ENCODE measurements at regions not wholly inside any gene's neighbourhood (a gene's known extent, or its start where the extent isn't known, plus 50 kb on each side); places are given as distances from the start of the nearest gene placed in this dataset.
"Not testable (repeated sequence)": the region's sequence is repeated elsewhere in the genome, so short reads cannot be mapped to it uniquely, and the experiment has no call there.

DNA sequence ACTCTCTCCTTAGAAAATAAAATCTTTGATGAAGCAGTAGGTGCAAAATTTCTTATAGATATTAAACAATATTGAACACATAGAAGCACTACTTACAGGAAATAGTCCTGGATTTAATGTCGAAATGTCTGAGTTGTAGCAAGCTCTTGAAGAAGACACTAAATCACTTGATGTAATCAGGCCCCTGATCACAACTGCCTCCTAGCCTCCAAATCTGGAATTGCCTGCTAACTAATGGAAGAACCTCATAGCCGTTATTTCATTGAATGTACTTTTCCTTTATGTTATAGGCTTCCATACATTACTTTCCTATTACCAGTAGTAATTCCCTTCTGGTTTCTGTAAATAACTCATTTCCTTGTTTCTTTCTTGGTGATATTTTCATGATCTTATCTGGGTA, 675.7 kb upstream of the CHRM3 start:
- DNase-seq: no peak
- TF ChIP-seq POLR2A (IDR thresholded peaks at IDR 0.05): no peak
- TF ChIP-seq, protein P1, sequence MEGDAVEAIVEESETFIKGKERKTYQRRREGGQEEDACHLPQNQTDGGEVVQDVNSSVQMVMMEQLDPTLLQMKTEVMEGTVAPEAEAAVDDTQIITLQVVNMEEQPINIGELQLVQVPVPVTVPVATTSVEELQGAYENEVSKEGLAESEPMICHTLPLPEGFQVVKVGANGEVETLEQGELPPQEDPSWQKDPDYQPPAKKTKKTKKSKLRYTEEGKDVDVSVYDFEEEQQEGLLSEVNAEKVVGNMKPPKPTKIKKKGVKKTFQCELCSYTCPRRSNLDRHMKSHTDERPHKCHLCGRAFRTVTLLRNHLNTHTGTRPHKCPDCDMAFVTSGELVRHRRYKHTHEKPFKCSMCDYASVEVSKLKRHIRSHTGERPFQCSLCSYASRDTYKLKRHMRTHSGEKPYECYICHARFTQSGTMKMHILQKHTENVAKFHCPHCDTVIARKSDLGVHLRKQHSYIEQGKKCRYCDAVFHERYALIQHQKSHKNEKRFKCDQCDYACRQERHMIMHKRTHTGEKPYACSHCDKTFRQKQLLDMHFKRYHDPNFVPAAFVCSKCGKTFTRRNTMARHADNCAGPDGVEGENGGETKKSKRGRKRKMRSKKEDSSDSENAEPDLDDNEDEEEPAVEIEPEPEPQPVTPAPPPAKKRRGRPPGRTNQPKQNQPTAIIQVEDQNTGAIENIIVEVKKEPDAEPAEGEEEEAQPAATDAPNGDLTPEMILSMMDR (IDR thresholded peaks at IDR 0.05): no peak
- Histone ChIP-seq H3K36me3 (no peaks in the 10 kb centered on the region), H3K27me3 (no peaks in the 10 kb centered on the region), H3K4me1 (no peaks in the 10 kb centered on the region), H3K9me3 (no peaks in the 10 kb centered on the region), H3K4me3 (no peak overlapping the region), H3K27ac (no peak overlapping the region)

DNA sequence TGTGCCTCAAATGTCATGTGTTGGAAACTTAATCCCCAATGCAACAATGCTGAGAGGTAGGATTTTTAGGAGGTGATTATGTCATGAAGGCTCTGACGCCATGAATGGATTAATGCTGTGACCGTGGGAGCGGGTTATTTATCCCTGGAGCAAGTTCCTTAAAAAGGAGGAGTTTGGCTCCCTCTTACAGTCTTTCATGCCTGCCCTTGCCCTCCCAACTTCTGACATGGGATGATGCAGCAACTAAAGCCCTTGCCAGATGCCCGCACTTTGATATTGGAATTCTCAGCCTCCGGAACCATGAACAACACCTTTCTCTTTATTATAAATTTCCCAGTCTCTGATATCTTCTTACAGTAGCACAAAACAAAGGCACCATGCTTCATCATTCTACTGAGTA, 685.3 kb upstream of the CHRM3 start:
- no peak overlapping the region for H3K4me3 ChIP-seq
- TF ChIP-seq, protein P1 (IDR thresholded peaks at IDR 0.05): no peak
- TF ChIP-seq POLR2A (IDR thresholded peaks at IDR 0.05): no peak
- no peak overlapping the region for H3K27ac ChIP-seq
- no peak for DNase-seq
- H3K4me1 ChIP-seq: no peaks in the 10 kb centered on the region
- H3K9me3 ChIP-seq: no peaks in the 10 kb centered on the region
- H3K36me3 ChIP-seq: no peaks in the 10 kb centered on the region
- no peaks in the 10 kb centered on the region for H3K27me3 ChIP-seq

DNA sequence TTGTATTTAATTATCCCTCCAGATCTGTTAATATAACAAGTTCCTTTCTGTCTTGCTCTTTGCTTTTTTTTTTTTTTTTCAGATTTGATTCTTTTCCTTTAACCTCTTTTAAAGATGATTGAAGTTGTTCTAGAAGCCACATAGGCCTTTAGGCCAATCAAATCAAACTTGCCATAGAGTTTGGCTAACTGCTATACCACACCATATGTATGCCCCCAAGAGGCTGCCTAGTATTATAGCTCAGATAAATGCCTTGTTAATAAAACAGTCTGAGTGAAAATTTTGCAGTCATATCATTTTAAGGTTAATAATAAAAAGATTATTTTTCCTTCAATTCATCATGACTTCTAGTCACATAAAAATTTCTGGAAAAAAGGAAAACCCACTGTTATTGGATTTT, 696.0 kb upstream of the CHRM3 start:
- H3K27me3 ChIP-seq: no peaks in the 10 kb centered on the region
- H3K4me3 ChIP-seq: no peak overlapping the region
- H3K4me1 ChIP-seq: no peaks in the 10 kb centered on the region
- no peaks in the 10 kb centered on the region for H3K36me3 ChIP-seq
- no peak overlapping the region for H3K27ac ChIP-seq
- H3K9me3 ChIP-seq: no peaks in the 10 kb centered on the region
- no peak for DNase-seq
- TF ChIP-seq POLR2A (IDR thresholded peaks at IDR 0.05): no peak
- TF ChIP-seq, protein P1 (IDR thresholded peaks at IDR 0.05): no peak

DNA sequence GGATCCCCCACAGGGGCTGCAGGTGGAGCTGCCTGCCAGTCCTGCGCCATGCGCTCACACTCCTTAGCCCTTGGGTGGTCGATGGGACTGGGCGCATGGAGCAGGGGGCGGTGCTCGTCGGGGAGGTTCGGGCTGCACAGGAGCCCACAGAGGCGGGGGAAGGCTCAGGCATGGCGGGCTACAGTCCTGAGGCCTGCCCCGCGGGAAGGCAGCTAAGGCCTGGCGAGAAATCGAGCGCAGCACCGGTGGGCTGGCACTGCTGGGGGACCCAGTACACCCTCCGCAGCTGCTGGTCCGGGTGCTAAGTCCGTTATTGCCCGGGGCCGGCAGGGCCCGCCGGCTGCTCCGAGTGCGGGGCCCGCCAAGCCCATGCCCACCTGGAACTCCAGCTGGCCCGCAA, 701.8 kb upstream of the CHRM3 start:
- not testable (repeated sequence) for H3K4me3 ChIP-seq, H3K27me3 ChIP-seq, H3K36me3 ChIP-seq, H3K27ac ChIP-seq, H3K4me1 ChIP-seq, H3K9me3 ChIP-seq, DNase-seq

DNA sequence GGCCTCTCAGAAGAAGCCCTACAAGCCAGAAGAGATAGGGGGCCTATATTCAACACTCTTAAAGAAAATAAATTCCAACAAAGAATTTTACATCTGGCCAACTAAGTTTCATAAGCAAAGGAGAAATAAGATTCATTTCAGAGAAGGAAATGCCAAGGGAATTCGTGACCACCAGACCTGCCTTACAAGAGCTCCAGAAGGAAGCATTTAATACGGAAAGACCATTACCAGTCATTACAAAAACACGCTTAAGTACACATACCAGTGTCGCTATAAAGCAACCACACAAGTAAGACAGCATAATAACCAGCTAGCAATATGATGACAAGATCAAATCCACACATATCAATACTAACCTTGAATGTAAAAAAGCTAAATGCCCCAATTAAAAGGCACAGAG, 704.9 kb upstream of the CHRM3 start:
- Histone ChIP-seq H3K27me3 (no peaks in the 10 kb centered on the region), H3K9me3 (no peaks in the 10 kb centered on the region), H3K4me3 (no peak overlapping the region), H3K4me1 (no peaks in the 10 kb centered on the region), H3K36me3 (no peaks in the 10 kb centered on the region), H3K27ac (no peak overlapping the region)
- DNase-seq: no peak
- no peak for TF ChIP-seq POLR2A (IDR thresholded peaks at IDR 0.05)
- TF ChIP-seq, protein P1 (IDR thresholded peaks at IDR 0.05): no peak

DNA sequence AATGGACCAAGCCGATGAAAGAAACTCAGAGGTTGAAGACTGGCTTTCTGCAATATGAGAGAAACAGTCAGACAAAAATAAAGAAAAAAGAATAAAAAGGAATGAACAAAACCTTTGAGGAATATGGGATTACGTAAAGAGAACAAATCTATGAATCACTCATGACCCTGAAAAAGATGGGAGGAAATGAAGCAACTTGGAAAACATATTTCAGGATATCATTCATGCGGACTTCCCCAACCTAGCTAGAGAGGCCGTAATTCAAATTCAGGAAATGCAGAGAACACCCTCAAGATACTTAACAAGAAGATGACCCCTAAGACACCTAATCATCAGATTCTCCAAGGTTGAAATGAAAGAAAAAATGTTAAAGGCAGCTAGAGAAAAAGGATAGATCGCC, 705.3 kb upstream of the CHRM3 start:
- Histone ChIP-seq H3K27ac (no peak overlapping the region), H3K4me3 (no peak overlapping the region), H3K4me1 (no peaks in the 10 kb centered on the region), H3K36me3 (no peaks in the 10 kb centered on the region), H3K27me3 (no peaks in the 10 kb centered on the region), H3K9me3 (no peaks in the 10 kb centered on the region)
- TF ChIP-seq, protein P1 (IDR thresholded peaks at IDR 0.05): no peak
- no peak for TF ChIP-seq POLR2A (IDR thresholded peaks at IDR 0.05)
- no peak for DNase-seq
